ENCODE measurements at regions not wholly inside any gene's neighbourhood (a gene's known extent, or its start where the extent isn't known, plus 50 kb on each side); places are given as distances from the start of the nearest gene placed in this dataset.

DNA sequence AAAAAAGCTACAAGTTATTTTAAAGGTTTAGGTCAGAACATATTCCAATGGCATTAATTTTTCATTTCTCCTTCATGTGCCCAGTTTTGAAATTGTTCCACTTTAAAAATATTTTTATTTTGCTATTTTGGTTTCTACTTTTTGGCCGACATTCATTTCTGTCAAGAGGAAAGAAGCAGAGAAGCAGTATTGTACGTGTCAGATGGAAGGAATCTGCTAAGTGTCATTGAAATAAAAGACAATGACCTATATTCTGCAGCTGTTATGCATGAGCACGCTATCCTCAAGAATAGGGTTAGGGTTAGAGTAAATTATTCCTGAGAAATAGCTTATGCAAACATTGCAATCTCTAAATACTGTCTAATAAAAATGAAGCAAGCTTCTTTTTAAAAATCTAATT is 941.7 kb downstream of the TUSC7 start:
- TF ChIP-seq CTCF (IDR thresholded peaks at IDR 0.05; ENCODE audit: low read depth, low read length) (no peak), EZH2phosphoT487 (IDR thresholded peaks at IDR 0.05; ENCODE audit: low read depth) (no peak)

All from OCI-LY3 (cell line).